ENCODE measurements at regions not wholly inside any gene's neighbourhood (a gene's known extent, or its start where the extent isn't known, plus 50 kb on each side); places are given as distances from the start of the nearest gene placed in this dataset.

- Mint-ChIP-seq H3K27me3 (ENCODE audit: low read depth) (no peaks in the 10 kb centered on the region), H3K27ac (no peak overlapping the region), H3K9me3 (no peaks in the 10 kb centered on the region), H3K4me3 (no peak overlapping the region), H3K36me3 (no peaks in the 10 kb centered on the region), H3K4me1 (peaks cover 19% of the 10 kb centered on the region)
- no peak for ATAC-seq
- DNase-seq (ENCODE audit: low spot score), result no peak
- ChIA-PET CTCF (no interaction called here), POLR2A (no interaction called here)
- no peak for TF ChIP-seq EMX1 (CRISPR knock-in tag; IDR thresholded peaks at IDR 0.05)
- no peak for TF ChIP-seq USF1 (CRISPR knock-in tag; IDR thresholded peaks at IDR 0.05)
- TF ChIP-seq SMAD4 (CRISPR knock-in tag; IDR thresholded peaks at IDR 0.05), result no peak
- TF ChIP-seq SMAD3 (CRISPR knock-in tag; IDR thresholded peaks at IDR 0.05; ENCODE audit: borderline replicate concordance), result no peak
- TF ChIP-seq JUN (CRISPR knock-in tag; IDR thresholded peaks at IDR 0.05), result no peak
Measured at GRCh38 chr6:120608826-120609225, 725.5 kb downstream of the TBC1D32 start.

DNA sequence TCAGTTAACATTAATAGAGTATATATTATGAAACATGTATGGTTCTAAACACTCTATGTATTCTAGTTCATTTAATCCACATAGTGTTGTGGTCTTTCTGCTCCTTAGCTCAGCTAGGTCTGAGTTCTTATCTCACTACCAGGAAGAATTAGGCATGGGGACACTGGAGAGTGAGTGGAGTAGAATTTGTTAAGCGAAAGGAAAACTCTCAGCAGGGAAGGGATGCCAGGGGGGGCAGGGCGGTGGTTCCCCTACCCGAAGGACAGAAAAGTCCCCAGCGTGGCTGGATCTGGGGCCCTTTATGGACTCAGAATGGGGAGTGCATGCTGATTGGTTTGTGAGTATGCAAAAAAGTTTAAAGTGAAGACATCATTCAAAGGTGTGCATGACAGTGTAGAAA lies 727.5 kb downstream of the TBC1D32 start:
- DNase-seq (ENCODE audit: low spot score), result peak; percentile 17

More for the DNA sequence above, 727.5 kb downstream of the TBC1D32 start:
- H3K27me3 Mint-ChIP-seq (ENCODE audit: low read depth), result no peaks in the 10 kb centered on the region
- TF ChIP-seq KAT7 (CRISPR knock-in tag; IDR thresholded peaks at IDR 0.05; ENCODE audit: borderline replicate concordance) (no peak), SP1 (CRISPR knock-in tag; conservative IDR thresholded peaks at IDR 0.05) (no peak), AR (CRISPR knock-in tag; IDR thresholded peaks at IDR 0.05) (no peak), JUN (CRISPR knock-in tag; IDR thresholded peaks at IDR 0.05) (no peak), ATF3 (CRISPR knock-in tag; conservative IDR thresholded peaks at IDR 0.05) (no peak), ZBTB21 (CRISPR knock-in tag; IDR thresholded peaks at IDR 0.05; ENCODE audit: borderline replicate concordance) (no peak), TCF7 (CRISPR knock-in tag; IDR thresholded peaks at IDR 0.05; ENCODE audit: low read depth) (no peak)
- TF ChIP-seq, protein P1, sequence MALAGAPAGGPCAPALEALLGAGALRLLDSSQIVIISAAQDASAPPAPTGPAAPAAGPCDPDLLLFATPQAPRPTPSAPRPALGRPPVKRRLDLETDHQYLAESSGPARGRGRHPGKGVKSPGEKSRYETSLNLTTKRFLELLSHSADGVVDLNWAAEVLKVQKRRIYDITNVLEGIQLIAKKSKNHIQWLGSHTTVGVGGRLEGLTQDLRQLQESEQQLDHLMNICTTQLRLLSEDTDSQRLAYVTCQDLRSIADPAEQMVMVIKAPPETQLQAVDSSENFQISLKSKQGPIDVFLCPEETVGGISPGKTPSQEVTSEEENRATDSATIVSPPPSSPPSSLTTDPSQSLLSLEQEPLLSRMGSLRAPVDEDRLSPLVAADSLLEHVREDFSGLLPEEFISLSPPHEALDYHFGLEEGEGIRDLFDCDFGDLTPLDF (CRISPR knock-in tag; IDR thresholded peaks at IDR 0.05), result no peak
- TF ChIP-seq, protein P2, sequence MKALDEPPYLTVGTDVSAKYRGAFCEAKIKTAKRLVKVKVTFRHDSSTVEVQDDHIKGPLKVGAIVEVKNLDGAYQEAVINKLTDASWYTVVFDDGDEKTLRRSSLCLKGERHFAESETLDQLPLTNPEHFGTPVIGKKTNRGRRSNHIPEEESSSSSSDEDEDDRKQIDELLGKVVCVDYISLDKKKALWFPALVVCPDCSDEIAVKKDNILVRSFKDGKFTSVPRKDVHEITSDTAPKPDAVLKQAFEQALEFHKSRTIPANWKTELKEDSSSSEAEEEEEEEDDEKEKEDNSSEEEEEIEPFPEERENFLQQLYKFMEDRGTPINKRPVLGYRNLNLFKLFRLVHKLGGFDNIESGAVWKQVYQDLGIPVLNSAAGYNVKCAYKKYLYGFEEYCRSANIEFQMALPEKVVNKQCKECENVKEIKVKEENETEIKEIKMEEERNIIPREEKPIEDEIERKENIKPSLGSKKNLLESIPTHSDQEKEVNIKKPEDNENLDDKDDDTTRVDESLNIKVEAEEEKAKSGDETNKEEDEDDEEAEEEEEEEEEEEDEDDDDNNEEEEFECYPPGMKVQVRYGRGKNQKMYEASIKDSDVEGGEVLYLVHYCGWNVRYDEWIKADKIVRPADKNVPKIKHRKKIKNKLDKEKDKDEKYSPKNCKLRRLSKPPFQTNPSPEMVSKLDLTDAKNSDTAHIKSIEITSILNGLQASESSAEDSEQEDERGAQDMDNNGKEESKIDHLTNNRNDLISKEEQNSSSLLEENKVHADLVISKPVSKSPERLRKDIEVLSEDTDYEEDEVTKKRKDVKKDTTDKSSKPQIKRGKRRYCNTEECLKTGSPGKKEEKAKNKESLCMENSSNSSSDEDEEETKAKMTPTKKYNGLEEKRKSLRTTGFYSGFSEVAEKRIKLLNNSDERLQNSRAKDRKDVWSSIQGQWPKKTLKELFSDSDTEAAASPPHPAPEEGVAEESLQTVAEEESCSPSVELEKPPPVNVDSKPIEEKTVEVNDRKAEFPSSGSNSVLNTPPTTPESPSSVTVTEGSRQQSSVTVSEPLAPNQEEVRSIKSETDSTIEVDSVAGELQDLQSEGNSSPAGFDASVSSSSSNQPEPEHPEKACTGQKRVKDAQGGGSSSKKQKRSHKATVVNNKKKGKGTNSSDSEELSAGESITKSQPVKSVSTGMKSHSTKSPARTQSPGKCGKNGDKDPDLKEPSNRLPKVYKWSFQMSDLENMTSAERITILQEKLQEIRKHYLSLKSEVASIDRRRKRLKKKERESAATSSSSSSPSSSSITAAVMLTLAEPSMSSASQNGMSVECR (CRISPR knock-in tag; IDR thresholded peaks at IDR 0.05; ENCODE audit: borderline replicate concordance), result no peak
- TF ChIP-seq, protein P3, sequence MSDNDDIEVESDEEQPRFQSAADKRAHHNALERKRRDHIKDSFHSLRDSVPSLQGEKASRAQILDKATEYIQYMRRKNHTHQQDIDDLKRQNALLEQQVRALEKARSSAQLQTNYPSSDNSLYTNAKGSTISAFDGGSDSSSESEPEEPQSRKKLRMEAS (CRISPR knock-in tag; IDR thresholded peaks at IDR 0.05), result no peak
- TF ChIP-seq, protein P4, sequence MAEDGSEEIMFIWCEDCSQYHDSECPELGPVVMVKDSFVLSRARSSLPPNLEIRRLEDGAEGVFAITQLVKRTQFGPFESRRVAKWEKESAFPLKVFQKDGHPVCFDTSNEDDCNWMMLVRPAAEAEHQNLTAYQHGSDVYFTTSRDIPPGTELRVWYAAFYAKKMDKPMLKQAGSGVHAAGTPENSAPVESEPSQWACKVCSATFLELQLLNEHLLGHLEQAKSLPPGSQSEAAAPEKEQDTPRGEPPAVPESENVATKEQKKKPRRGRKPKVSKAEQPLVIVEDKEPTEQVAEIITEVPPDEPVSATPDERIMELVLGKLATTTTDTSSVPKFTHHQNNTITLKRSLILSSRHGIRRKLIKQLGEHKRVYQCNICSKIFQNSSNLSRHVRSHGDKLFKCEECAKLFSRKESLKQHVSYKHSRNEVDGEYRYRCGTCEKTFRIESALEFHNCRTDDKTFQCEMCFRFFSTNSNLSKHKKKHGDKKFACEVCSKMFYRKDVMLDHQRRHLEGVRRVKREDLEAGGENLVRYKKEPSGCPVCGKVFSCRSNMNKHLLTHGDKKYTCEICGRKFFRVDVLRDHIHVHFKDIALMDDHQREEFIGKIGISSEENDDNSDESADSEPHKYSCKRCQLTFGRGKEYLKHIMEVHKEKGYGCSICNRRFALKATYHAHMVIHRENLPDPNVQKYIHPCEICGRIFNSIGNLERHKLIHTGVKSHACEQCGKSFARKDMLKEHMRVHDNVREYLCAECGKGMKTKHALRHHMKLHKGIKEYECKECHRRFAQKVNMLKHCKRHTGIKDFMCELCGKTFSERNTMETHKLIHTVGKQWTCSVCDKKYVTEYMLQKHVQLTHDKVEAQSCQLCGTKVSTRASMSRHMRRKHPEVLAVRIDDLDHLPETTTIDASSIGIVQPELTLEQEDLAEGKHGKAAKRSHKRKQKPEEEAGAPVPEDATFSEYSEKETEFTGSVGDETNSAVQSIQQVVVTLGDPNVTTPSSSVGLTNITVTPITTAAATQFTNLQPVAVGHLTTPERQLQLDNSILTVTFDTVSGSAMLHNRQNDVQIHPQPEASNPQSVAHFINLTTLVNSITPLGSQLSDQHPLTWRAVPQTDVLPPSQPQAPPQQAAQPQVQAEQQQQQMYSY (CRISPR knock-in tag; IDR thresholded peaks at IDR 0.05), result no peak
- ChIA-PET POLR2A (no interaction called here), CTCF (interaction anchor here (1.9 kb wide), 1 partner anchor 20 kb away, joined by 4 read pairs; no protein-coding TSS in a partner anchor)
- no peak overlapping the region for H3K27ac Mint-ChIP-seq
- peak; percentile 76 for ATAC-seq
- H3K4me3 Mint-ChIP-seq, result no peak overlapping the region; the same call in 1 of the 2 replicates
- H3K36me3 Mint-ChIP-seq, result no peaks in the 10 kb centered on the region
- peaks cover 17% of the 10 kb centered on the region for H3K4me1 Mint-ChIP-seq
- H3K9me3 Mint-ChIP-seq, result no peaks in the 10 kb centered on the region
